ENCODE measurements at regions not wholly inside any gene's neighbourhood (a gene's known extent, or its start where the extent isn't known, plus 50 kb on each side); places are given as distances from the start of the nearest gene placed in this dataset.

GRCh38 chr3:102163039-102163817 lies 271.6 kb upstream of the ZPLD1 start:
- DNase-seq (ENCODE audit: low read depth), result no peak

DNA sequence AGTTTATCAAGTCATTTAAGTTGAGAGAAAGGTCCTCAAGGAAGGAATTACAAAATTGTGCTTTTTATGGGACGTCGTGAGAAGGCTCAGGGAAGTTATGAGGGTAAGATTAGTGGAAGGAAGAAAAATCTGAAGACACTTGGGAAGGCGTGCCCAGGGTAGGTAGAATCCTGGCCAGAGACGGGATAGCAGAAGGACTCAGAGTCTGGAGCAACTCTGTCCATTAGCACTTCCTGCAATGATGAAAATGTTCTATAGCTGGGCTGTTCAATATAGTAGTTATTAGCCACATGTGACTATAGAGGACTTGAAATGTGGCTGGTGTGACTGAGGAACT lies 271.0 kb upstream of the ZPLD1 start:
- no peak for TF ChIP-seq CTCF (IDR thresholded peaks at IDR 0.05; ENCODE audit: insufficient read depth, low read depth, low read length)
- CTCF ChIA-PET, result interaction anchor here (1.1 to 2.0 kb wide), 2 partner anchors 61 to 70 kb away, joined by 3 to 6 read pairs; no protein-coding TSS in a partner anchor
- POLR2A ChIA-PET, result no interaction called here

More at GRCh38 chr3:102163039-102163817, 271.6 kb upstream of the ZPLD1 start:
- TF ChIP-seq CTCF (IDR thresholded peaks at IDR 0.05; ENCODE audit: insufficient read depth, low read depth, low read length), result no peak
- no peak overlapping the region for H3K4me3 ChIP-seq (ENCODE audit: low read depth, low read length)
- CTCF ChIA-PET, result interaction anchor here (1.1 to 2.0 kb wide), 3 partner anchors 61 to 69 kb away, joined by 3 to 6 read pairs (median 3); no protein-coding TSS in a partner anchor
- no peaks in the 10 kb centered on the region for H3K27me3 ChIP-seq (ENCODE audit: control insufficient read depth, insufficient read depth, low read length)
- POLR2A ChIA-PET, result no interaction called here
- no peaks in the 10 kb centered on the region for H3K36me3 ChIP-seq (ENCODE audit: control insufficient read depth, insufficient read depth, low read length)

DNA sequence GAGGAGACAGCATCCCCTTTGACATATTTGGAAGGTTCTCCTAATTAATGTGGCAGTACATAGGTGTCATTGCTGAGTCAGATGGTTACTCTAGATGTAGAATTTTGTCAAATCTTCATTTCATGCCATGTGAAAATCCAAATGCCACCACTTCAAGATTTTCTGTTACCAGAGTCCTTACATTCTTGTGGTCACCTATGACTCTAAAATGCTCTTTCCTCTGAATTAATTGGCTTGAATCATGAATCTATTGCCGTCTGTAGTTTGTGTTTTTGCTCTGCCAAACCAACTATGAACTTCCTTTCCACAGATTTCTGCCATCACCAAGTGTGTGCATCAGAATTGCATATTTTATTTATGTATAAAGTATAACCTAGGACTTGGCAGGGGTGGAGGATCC lies 269.4 kb upstream of the ZPLD1 start:
- DNase-seq (ENCODE audit: low read depth), result peak; percentile 74
- Histone ChIP-seq H3K36me3 (ENCODE audit: control insufficient read depth, insufficient read depth, low read length) (no peaks in the 10 kb centered on the region), H3K27me3 (ENCODE audit: control insufficient read depth, insufficient read depth, low read length) (no peaks in the 10 kb centered on the region), H3K4me3 (ENCODE audit: low read depth, low read length) (no peak overlapping the region)
- CTCF ChIA-PET, result interaction anchor here (1.0 to 2.0 kb wide), 2 partner anchors 8 to 60 kb away, joined by 6 to 7 read pairs; no protein-coding TSS in a partner anchor
- POLR2A ChIA-PET, result interaction anchor here (0.6 to 0.7 kb wide), 3 partner anchors 75 to 586 kb away, joined by 6 to 8 read pairs (median 7); no protein-coding TSS in a partner anchor
- no peak for TF ChIP-seq CTCF (IDR thresholded peaks at IDR 0.05; ENCODE audit: insufficient read depth, low read depth, low read length)

More for the DNA sequence above, 271.0 kb upstream of the ZPLD1 start:
- DNase-seq (ENCODE audit: low read depth), result no peak
- Histone ChIP-seq H3K36me3 (ENCODE audit: control insufficient read depth, insufficient read depth, low read length) (no peaks in the 10 kb centered on the region), H3K27me3 (ENCODE audit: control insufficient read depth, insufficient read depth, low read length) (no peaks in the 10 kb centered on the region), H3K4me3 (ENCODE audit: low read depth, low read length) (no peak overlapping the region)

GRCh38 chr3:102169915-102170479 lies 264.8 kb upstream of the ZPLD1 start:
- Histone ChIP-seq H3K36me3 (ENCODE audit: control insufficient read depth, insufficient read depth, low read length) (no peaks in the 10 kb centered on the region), H3K4me3 (ENCODE audit: low read depth, low read length) (no peak overlapping the region), H3K27me3 (ENCODE audit: control insufficient read depth, insufficient read depth, low read length) (no peaks in the 10 kb centered on the region)
- CTCF ChIA-PET, result interaction anchor here (0.6 kb wide), 2 partner anchors 10 to 58 kb away, joined by 3 to 4 read pairs; no protein-coding TSS in a partner anchor
- POLR2A ChIA-PET, result no interaction called here
- DNase-seq (ENCODE audit: low read depth), result no peak
- TF ChIP-seq CTCF (IDR thresholded peaks at IDR 0.05; ENCODE audit: insufficient read depth, low read depth, low read length), result no peak

GRCh38 chr3:102170545-102170944 lies 264.3 kb upstream of the ZPLD1 start:
- no peak for TF ChIP-seq CTCF (IDR thresholded peaks at IDR 0.05; ENCODE audit: insufficient read depth, low read depth, low read length)
- H3K27me3 ChIP-seq (ENCODE audit: control insufficient read depth, insufficient read depth, low read length), result no peaks in the 10 kb centered on the region
- no peak overlapping the region for H3K4me3 ChIP-seq (ENCODE audit: low read depth, low read length)
- CTCF ChIA-PET, result interaction anchor here (1.0 kb wide), 1 partner anchor 55 kb away, joined by 3 read pairs; no protein-coding TSS in a partner anchor
- H3K36me3 ChIP-seq (ENCODE audit: control insufficient read depth, insufficient read depth, low read length), result no peaks in the 10 kb centered on the region
- DNase-seq (ENCODE audit: low read depth), result no peak
- POLR2A ChIA-PET, result no interaction called here

All from BJ (cell line).